ENCODE measurements at regions not wholly inside any gene's neighbourhood (a gene's known extent, or its start where the extent isn't known, plus 50 kb on each side); places are given as distances from the start of the nearest gene placed in this dataset.
"Not testable (repeated sequence)": the region's sequence is repeated elsewhere in the genome, so short reads cannot be mapped to it uniquely, and the experiment has no call there.

- no peak for TF ChIP-seq CTCF (IDR thresholded peaks at IDR 0.05)
- no peaks in the 10 kb centered on the region for H3K4me1 ChIP-seq
- no peak overlapping the region for H3K4me3 ChIP-seq
- no peak overlapping the region for H3K27ac ChIP-seq
- no peaks in the 10 kb centered on the region for H3K9me3 ChIP-seq
- no peak for DNase-seq (ENCODE audit: low spot score in 2 of 2)
- intact Hi-C loops (cut with DNase I), result no loop called here
- no peaks in the 10 kb centered on the region for H3K27me3 ChIP-seq
- no peaks in the 10 kb centered on the region for H3K36me3 ChIP-seq
These were observed 165.5 kb downstream of the PLPPR4 start for GRCh38 chr1:99429754-99430153.

- TF ChIP-seq CTCF (IDR thresholded peaks at IDR 0.05), result no peak
These were observed 174.5 kb downstream of the PLPPR4 start for GRCh38 chr1:99438656-99439230.

GRCh38 chr1:99439433-99440075 is 175.3 kb downstream of the PLPPR4 start:
- no peak for DNase-seq (ENCODE audit: low spot score in 2 of 2)
- H3K27ac ChIP-seq, result no peak overlapping the region
- intact Hi-C loops (cut with DNase I), result no loop called here
- no peak for TF ChIP-seq CTCF (IDR thresholded peaks at IDR 0.05)
- no peaks in the 10 kb centered on the region for H3K9me3 ChIP-seq
- H3K4me3 ChIP-seq, result no peak overlapping the region
- H3K36me3 ChIP-seq, result no peaks in the 10 kb centered on the region
- H3K27me3 ChIP-seq, result no peaks in the 10 kb centered on the region
- H3K4me1 ChIP-seq, result no peaks in the 10 kb centered on the region

More at GRCh38 chr1:99438656-99439230, 174.5 kb downstream of the PLPPR4 start:
- Histone ChIP-seq H3K36me3 (no peaks in the 10 kb centered on the region), H3K9me3 (no peaks in the 10 kb centered on the region), H3K27me3 (no peaks in the 10 kb centered on the region), H3K27ac (no peak overlapping the region), H3K4me3 (no peak overlapping the region), H3K4me1 (no peaks in the 10 kb centered on the region)
- intact Hi-C loops (cut with DNase I), result no loop called here
- no peak for DNase-seq (ENCODE audit: low spot score in 2 of 2)

GRCh38 chr1:99441299-99442095 is 177.2 kb downstream of the PLPPR4 start:
- no peak for DNase-seq (ENCODE audit: low spot score in 2 of 2)
- Histone ChIP-seq H3K27ac (no peak overlapping the region), H3K36me3 (no peaks in the 10 kb centered on the region), H3K27me3 (no peaks in the 10 kb centered on the region), H3K4me3 (no peak overlapping the region), H3K9me3 (no peaks in the 10 kb centered on the region), H3K4me1 (no peaks in the 10 kb centered on the region)
- intact Hi-C loops (cut with DNase I), result no loop called here
- TF ChIP-seq CTCF (IDR thresholded peaks at IDR 0.05), result no peak

GRCh38 chr1:99444211-99444927 is 180.1 kb downstream of the PLPPR4 start:
- H3K4me1 ChIP-seq; H3K4me3 ChIP-seq; H3K27me3 ChIP-seq; H3K36me3 ChIP-seq; H3K27ac ChIP-seq; H3K9me3 ChIP-seq; DNase-seq (ENCODE audit: low spot score in 2 of 2); intact Hi-C loops (cut with DNase I): not testable (repeated sequence)

Data from ascending aorta (tissue), 2 donors.